Cardiac fibroblast (primary cell): ENCODE measurements at regions not wholly inside any gene's neighbourhood (a gene's known extent, or its start where the extent isn't known, plus 50 kb on each side); places are given as distances from the start of the nearest gene placed in this dataset.
"Not testable (repeated sequence)": the region's sequence is repeated elsewhere in the genome, so short reads cannot be mapped to it uniquely, and the experiment has no call there.

Source experiments
- DNase-seq, 2 donors: peaks; one replicate each; pipeline versions ENCODE4 v3.0.0 to v3.0.0-alpha.2; 2010; ENCODE audit warnings: low read depth in 2 of 2
- H3K4me3 ChIP-seq, 2 donors: replicated peaks in 1 of 2; 1 replicate in 1 of 2; 2 replicates in 1 of 2; pipeline ENCODE4 v1.5.1; 2011; ENCODE audit warnings: low read depth in 2 of 2, low read length in 2 of 2, mild to moderate bottlenecking in 2 of 2, moderate library complexity in 1 of 2
- CTCF ChIP-seq: IDR thresholded peaks from one replicate; pipeline ENCODE4 v1.5.1; 2011; ENCODE audit warnings: low read depth, mild to moderate bottlenecking, low read length, inconsistent platforms

- TF ChIP-seq CTCF = no peak
- no peak for DNase-seq
- H3K4me3 ChIP-seq = no peak overlapping the region
Measured at GRCh38 chr7:82511542-82511941, 68.0 kb upstream of the CACNA2D1 start.

GRCh38 chr7:82507976-82508677 is 64.5 kb upstream of the CACNA2D1 start:
- no peak for TF ChIP-seq CTCF

GRCh38 chr7:82507365-82507975 is 63.9 kb upstream of the CACNA2D1 start:
- DNase-seq = no peak
- H3K4me3 ChIP-seq = no peak overlapping the region
- no peak for TF ChIP-seq CTCF

More at GRCh38 chr7:82507976-82508677, 64.5 kb upstream of the CACNA2D1 start:
- H3K4me3 ChIP-seq = no peak overlapping the region
- no peak for DNase-seq

- H3K4me3 ChIP-seq = no peak overlapping the region
- DNase-seq = peak; percentile 26 to 62
Measured at GRCh38 chr7:82506702-82507101, 63.1 kb upstream of the CACNA2D1 start.

GRCh38 chr7:82506208-82506607 is 62.6 kb upstream of the CACNA2D1 start:
- DNase-seq = peak in 1 of 2 donors; percentile 15
- TF ChIP-seq CTCF = no peak
- no peak overlapping the region for H3K4me3 ChIP-seq

More at GRCh38 chr7:82506702-82507101, 63.1 kb upstream of the CACNA2D1 start:
- no peak for TF ChIP-seq CTCF

- no peak overlapping the region for H3K4me3 ChIP-seq
- TF ChIP-seq CTCF = no peak
- DNase-seq = no peak
Measured at GRCh38 chr7:82501346-82501745, 57.8 kb upstream of the CACNA2D1 start.

- DNase-seq, H3K4me3 ChIP-seq: not testable (repeated sequence)
Measured at GRCh38 chr7:82499546-82499945, 56.0 kb upstream of the CACNA2D1 start.
